ENCODE measurements at regions not wholly inside any gene's neighbourhood (a gene's known extent, or its start where the extent isn't known, plus 50 kb on each side); places are given as distances from the start of the nearest gene placed in this dataset.

DNA sequence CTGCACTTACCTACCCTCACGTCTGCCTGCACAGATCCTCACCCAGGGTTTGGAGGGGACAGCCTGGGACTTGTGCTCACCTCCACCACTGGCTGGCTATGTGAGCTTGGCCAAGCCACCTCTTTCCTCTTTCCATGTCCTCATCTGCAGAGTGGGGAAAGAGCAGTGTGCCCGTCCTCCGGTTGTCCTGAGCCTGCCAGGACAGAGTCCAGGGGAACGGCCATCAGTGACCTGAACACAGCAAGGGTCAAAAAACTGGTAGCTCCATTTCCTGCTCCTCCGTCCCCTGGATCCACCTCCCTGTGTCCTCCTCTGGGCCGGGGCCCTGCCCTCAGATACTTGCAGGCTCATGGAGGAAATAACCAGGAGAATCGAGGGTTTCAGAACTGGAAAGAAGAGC, 187.7 kb downstream of the OLFM1 start:
- ChIA-PET POLR2A (no interaction called here), CTCF (interaction anchor here (0.6 kb wide), 1 partner anchor 1455 kb away, joined by 3 read pairs; no protein-coding TSS in a partner anchor)
- DNase-seq (ENCODE audit: extremely low spot score) = no peak
- TF ChIP-seq FOXM1 (IDR thresholded peaks at IDR 0.05; ENCODE audit: borderline replicate concordance) = no peak
- TF ChIP-seq ZNF384 (IDR thresholded peaks at IDR 0.05) = no peak
- TF ChIP-seq HDGF (IDR thresholded peaks at IDR 0.05; ENCODE audit: borderline replicate concordance) = no peak
- no peak for TF ChIP-seq FOXK2 (IDR thresholded peaks at IDR 0.05)
- TF ChIP-seq L3MBTL2 (conservative IDR thresholded peaks at IDR 0.05) = no peak
- no peak for TF ChIP-seq FOXA1 (IDR thresholded peaks at IDR 0.05)
- no peak for TF ChIP-seq NFRKB (IDR thresholded peaks at IDR 0.05)
- TF ChIP-seq TARDBP (IDR thresholded peaks at IDR 0.05) = no peak
- no peak for TF ChIP-seq SUZ12 (IDR thresholded peaks at IDR 0.05)
- no peak for TF ChIP-seq CTBP1 (IDR thresholded peaks at IDR 0.05; ENCODE audit: borderline replicate concordance)
- no peak for TF ChIP-seq BHLHE40 (IDR thresholded peaks at IDR 0.05; ENCODE audit: borderline replicate concordance)

DNA sequence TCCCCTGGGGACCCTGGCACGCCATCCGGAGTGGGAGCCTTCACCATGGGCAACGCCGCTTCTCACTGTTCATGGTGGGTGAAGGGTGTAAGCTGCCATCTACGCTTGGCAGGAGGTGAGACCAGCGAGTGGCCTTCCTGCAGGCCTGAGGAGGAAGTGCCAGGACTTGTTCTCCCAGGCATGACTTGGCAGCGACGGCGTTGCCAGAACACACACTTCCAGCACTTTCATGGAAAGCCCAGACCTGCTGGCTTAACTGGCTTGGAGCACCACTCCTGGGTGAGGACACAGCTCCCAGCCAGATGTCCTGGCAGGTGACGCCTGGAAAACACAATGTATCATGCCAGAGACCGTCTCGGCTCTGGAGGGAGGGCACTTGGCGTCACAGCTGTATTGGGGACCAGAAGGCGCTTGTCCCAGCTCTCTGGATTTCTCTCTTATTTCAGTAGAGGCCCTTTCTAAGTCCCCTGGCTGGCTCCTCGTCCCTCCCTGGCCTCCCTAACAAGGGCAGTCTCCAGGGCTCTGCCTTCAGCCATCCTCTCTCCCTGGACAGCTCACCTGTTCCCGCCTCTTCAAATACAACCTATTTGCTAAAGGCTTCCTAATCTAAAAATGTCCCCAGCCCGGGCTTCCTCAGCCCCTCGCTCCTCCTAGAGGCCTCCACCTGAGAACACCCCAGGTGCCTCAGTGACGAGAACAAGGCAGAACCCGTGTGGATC, 188.3 kb downstream of the OLFM1 start:
- ChIA-PET POLR2A (no interaction called here), CTCF (interaction anchor here (0.6 kb wide), 1 partner anchor 1456 kb away, joined by 3 read pairs; no protein-coding TSS in a partner anchor)
- TF ChIP-seq FOXM1 (IDR thresholded peaks at IDR 0.05; ENCODE audit: borderline replicate concordance) (no peak), BHLHE40 (IDR thresholded peaks at IDR 0.05; ENCODE audit: borderline replicate concordance) (no peak), NFRKB (IDR thresholded peaks at IDR 0.05) (no peak), ELF4 (IDR thresholded peaks at IDR 0.05) (no peak), LEF1 (IDR thresholded peaks at IDR 0.05; ENCODE audit: borderline replicate concordance) (no peak), ARNT (IDR thresholded peaks at IDR 0.05) (no peak), FOXK2 (IDR thresholded peaks at IDR 0.05) (no peak), HDGF (IDR thresholded peaks at IDR 0.05; ENCODE audit: borderline replicate concordance) (no peak), CTBP1 (IDR thresholded peaks at IDR 0.05; ENCODE audit: borderline replicate concordance) (no peak), FOXA1 (IDR thresholded peaks at IDR 0.05) (no peak), ZNF384 (IDR thresholded peaks at IDR 0.05) (no peak), L3MBTL2 (conservative IDR thresholded peaks at IDR 0.05) (no peak), TARDBP (IDR thresholded peaks at IDR 0.05) (no peak)
- TF ChIP-seq, protein P1, sequence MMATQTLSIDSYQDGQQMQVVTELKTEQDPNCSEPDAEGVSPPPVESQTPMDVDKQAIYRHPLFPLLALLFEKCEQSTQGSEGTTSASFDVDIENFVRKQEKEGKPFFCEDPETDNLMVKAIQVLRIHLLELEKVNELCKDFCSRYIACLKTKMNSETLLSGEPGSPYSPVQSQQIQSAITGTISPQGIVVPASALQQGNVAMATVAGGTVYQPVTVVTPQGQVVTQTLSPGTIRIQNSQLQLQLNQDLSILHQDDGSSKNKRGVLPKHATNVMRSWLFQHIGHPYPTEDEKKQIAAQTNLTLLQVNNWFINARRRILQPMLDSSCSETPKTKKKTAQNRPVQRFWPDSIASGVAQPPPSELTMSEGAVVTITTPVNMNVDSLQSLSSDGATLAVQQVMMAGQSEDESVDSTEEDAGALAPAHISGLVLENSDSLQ (IDR thresholded peaks at IDR 0.05) = no peak
- no peak for DNase-seq (ENCODE audit: extremely low spot score)

DNA sequence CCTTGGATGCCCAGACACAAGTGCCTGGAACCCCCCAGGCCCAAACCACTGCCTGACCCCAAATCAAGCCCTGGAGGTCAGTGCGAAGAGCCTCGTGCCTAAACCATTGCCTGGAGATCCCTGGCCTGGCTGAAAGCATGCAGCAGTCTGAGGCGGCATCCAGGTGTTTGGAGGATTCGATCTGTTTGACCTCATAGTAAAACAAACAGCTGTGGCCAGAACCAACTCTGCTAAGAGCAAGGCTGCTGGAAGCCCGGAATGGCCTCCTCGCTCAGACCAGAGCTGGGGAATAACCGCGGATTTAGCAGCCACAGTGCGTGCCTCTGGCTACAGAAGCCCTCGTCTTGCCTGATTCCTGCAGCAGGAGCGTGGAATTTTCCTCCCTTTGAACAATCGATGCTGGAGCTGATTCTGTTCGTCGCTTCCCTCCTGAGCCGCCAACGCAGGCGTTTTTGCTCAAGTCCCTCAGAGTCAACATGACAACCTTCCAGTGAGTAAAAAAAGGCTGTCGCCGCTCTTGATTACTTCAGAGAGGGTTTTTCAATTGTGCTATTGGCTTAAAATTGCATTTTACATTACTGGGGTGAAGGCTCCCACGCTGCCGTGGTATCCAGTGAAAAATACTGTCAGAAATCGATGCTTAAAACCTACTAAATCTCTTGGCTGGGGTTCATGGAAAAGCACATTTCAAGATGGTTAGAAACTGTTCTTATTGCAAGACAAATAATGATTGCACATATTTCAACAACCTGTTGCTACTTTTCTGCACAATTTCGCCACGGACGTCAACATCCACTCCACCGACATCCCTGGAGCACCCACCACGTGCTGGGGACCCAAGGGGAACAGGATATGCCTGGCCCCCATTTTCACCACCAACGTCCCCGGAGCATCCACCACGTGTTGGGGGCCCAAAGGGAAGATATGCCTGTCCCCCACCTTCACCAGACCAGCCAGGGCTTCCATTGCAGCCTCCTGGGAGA, 190.0 kb downstream of the OLFM1 start:
- ChIA-PET CTCF (no interaction called here), POLR2A (no interaction called here)
- no peak for TF ChIP-seq CTBP1 (IDR thresholded peaks at IDR 0.05; ENCODE audit: borderline replicate concordance)
- TF ChIP-seq FOXA1 (IDR thresholded peaks at IDR 0.05) = no peak
- TF ChIP-seq HDGF (IDR thresholded peaks at IDR 0.05; ENCODE audit: borderline replicate concordance) = no peak
- no peak for TF ChIP-seq TARDBP (IDR thresholded peaks at IDR 0.05)
- no peak for DNase-seq (ENCODE audit: extremely low spot score)

- CTCF ChIA-PET = no interaction called here
- TF ChIP-seq FOXA1 (IDR thresholded peaks at IDR 0.05) (no peak), ZNF384 (IDR thresholded peaks at IDR 0.05) (no peak), CTBP1 (IDR thresholded peaks at IDR 0.05; ENCODE audit: borderline replicate concordance) (no peak), HDGF (IDR thresholded peaks at IDR 0.05; ENCODE audit: borderline replicate concordance) (no peak)
- DNase-seq (ENCODE audit: extremely low spot score) = no peak
- POLR2A ChIA-PET = no interaction called here
Measured at GRCh38 chr9:135278586-135278985, 191.1 kb downstream of the OLFM1 start.

DNA sequence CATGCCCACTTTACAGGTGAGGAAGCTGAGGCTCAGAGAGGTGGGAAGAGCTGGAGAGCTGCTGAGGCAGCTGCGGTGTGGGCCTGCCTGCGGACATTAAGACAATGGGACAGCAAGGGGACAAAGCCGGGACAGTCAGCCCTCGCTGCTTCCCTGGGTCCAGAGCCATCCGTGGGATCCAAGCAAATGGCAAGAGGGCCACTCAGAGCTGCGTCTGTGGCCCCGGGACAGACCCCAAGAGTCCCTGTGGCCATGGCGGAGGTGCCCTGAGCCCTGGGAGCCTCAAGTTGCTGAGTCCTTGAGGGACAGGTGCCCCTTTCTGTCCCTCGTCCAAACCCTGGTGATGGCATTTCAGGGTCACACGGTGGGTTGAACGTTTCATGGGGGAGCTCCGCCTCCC, 191.9 kb downstream of the OLFM1 start:
- DNase-seq (ENCODE audit: extremely low spot score) = no peak
- ChIA-PET CTCF (no interaction called here), POLR2A (no interaction called here)
- TF ChIP-seq NFRKB (IDR thresholded peaks at IDR 0.05) (no peak), ELF4 (IDR thresholded peaks at IDR 0.05) (no peak), ZNF384 (IDR thresholded peaks at IDR 0.05) (no peak), HDGF (IDR thresholded peaks at IDR 0.05; ENCODE audit: borderline replicate concordance) (no peak), BHLHE40 (IDR thresholded peaks at IDR 0.05; ENCODE audit: borderline replicate concordance) (no peak), LEF1 (IDR thresholded peaks at IDR 0.05; ENCODE audit: borderline replicate concordance) (no peak), CTBP1 (IDR thresholded peaks at IDR 0.05; ENCODE audit: borderline replicate concordance) (no peak), TARDBP (IDR thresholded peaks at IDR 0.05) (no peak), ARNT (IDR thresholded peaks at IDR 0.05) (no peak), L3MBTL2 (conservative IDR thresholded peaks at IDR 0.05) (no peak), FOXA1 (IDR thresholded peaks at IDR 0.05) (no peak), SUZ12 (IDR thresholded peaks at IDR 0.05) (no peak), SP1 (IDR thresholded peaks at IDR 0.05) (no peak), FOXM1 (IDR thresholded peaks at IDR 0.05; ENCODE audit: borderline replicate concordance) (no peak), FOXK2 (IDR thresholded peaks at IDR 0.05) (no peak)
- TF ChIP-seq, protein P1 (IDR thresholded peaks at IDR 0.05) = no peak

GRCh38 chr9:135279834-135280393, 192.4 kb downstream of the OLFM1 start:
- no peak for DNase-seq (ENCODE audit: extremely low spot score)
- TF ChIP-seq TARDBP (IDR thresholded peaks at IDR 0.05) = no peak
- TF ChIP-seq SUZ12 (IDR thresholded peaks at IDR 0.05) = no peak
- TF ChIP-seq LEF1 (IDR thresholded peaks at IDR 0.05; ENCODE audit: borderline replicate concordance) = no peak
- no peak for TF ChIP-seq FOXA1 (IDR thresholded peaks at IDR 0.05)
- ChIA-PET CTCF (no interaction called here), POLR2A (no interaction called here)

Data from HEK293T (cell line).